Brain microvascular endothelial cell (primary cell): ENCODE measurements at regions not wholly inside any gene's neighbourhood (a gene's known extent, or its start where the extent isn't known, plus 50 kb on each side); places are given as distances from the start of the nearest gene placed in this dataset.

Source experiments
- DNase-seq: peaks from one replicate; pipeline ENCODE4 v3.0.0-alpha.2; 2020
- H3K27ac ChIP-seq: fragments of 250-450 bp; sonication (Bioruptor Pico); 2 replicates; pipeline ENCODE4 v1.5.1; 2020; ENCODE audit warnings: mild to moderate bottlenecking, moderate library complexity
- H3K27me3 ChIP-seq: fragments of 250-450 bp; sonication (Bioruptor Pico); replicated peaks from 2 replicates; pipeline ENCODE4 v1.5.1; 2020; ENCODE audit warnings: mild to moderate bottlenecking
- H3K36me3 ChIP-seq: fragments of 250-450 bp; sonication (Bioruptor Pico); replicated peaks from 2 replicates; pipeline ENCODE4 v1.5.1; 2020; ENCODE audit warnings: mild to moderate bottlenecking
- H3K4me3 ChIP-seq: 2 replicates; pipeline ENCODE4 v1.5.1; 2011; ENCODE audit warnings: low read depth, mild to moderate bottlenecking, control low read depth, low read length, moderate library complexity
- CTCF ChIP-seq: IDR thresholded peaks from 2 replicates; pipeline ENCODE4 v1.5.1; 2011; ENCODE audit warnings: low read depth, mild to moderate bottlenecking, moderate library complexity, low read length, control low read depth, inconsistent platforms; ENCODE audit errors: missing control alignments
- in situ Hi-C: cut with HindIII; loops from 2 replicates; pipeline ENCODE4 v1.10.0; 2017; ENCODE audit warnings: low sequenced_read_pairs, low pct_ligation_motif_present

GRCh38 chr14:36451310-36452065, 68.5 kb downstream of the NKX2-1 start:
- no peak for DNase-seq

GRCh38 chr14:36450550-36450949, 69.5 kb downstream of the NKX2-1 start:
- Histone ChIP-seq H3K27me3 (no peaks in the 10 kb centered on the region), H3K27ac (no peak overlapping the region), H3K36me3 (no peaks in the 10 kb centered on the region), H3K4me3 (no peak overlapping the region)
- no peak for TF ChIP-seq CTCF
- DNase-seq = no peak
- in situ Hi-C loops = no loop called here

More at GRCh38 chr14:36451310-36452065, 68.5 kb downstream of the NKX2-1 start:
- in situ Hi-C loops = no loop called here
- no peak for TF ChIP-seq CTCF
- no peaks in the 10 kb centered on the region for H3K36me3 ChIP-seq
- no peaks in the 10 kb centered on the region for H3K27me3 ChIP-seq
- H3K4me3 ChIP-seq = no peak overlapping the region
- H3K27ac ChIP-seq = no peak overlapping the region

- Histone ChIP-seq H3K27ac (no peak overlapping the region), H3K4me3 (no peak overlapping the region), H3K36me3 (no peaks in the 10 kb centered on the region), H3K27me3 (no peaks in the 10 kb centered on the region)
- no peak for DNase-seq
- TF ChIP-seq CTCF = no peak
- in situ Hi-C loops = no loop called here
Observed at GRCh38 chr14:36449903-36450302, 70.1 kb downstream of the NKX2-1 start.

DNA sequence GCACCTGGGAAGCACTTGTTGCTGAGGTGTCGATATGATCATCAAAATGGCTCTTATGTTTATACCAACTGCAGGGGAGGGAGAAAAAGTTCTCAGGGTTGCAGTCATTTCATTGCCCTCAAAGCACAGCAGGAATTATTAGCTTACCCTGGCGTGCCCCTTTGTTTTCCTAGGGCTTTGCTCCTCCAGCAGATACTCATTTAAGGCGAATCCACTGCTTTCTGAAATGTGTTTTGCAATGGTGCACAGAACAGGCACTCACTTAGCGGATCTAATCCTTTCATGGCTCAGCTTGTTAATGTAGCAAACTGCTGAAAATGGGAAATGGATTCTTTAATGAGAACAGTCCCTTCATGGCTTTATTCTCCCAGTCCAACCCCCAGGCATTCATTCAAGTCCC, 76.7 kb downstream of the NKX2-1 start:
- Histone ChIP-seq H3K4me3 (no peak overlapping the region), H3K36me3 (no peaks in the 10 kb centered on the region), H3K27ac (no peak overlapping the region), H3K27me3 (no peaks in the 10 kb centered on the region)
- in situ Hi-C loops = no loop called here
- DNase-seq = no peak
- no peak for TF ChIP-seq CTCF

DNA sequence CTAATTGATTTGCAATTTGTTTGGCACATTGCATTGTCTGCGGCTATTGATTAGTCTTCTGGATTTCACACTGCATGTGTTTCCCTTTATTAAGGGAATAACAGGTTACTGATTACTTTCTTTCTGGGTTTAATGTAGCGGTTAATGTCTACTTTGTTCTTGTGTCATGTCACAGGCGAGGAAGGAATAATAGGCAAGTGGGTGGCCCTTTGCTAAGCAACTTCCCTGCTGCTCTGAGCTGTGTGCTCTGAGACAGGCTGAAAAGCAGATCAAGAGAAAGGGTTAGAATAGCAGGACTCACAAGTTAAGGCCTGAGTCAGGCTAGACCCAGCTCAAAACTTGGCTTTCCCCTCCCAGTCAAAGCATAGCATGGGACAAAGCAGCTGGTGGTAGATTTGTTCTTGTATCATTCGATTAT, 77.2 kb downstream of the NKX2-1 start:
- H3K27me3 ChIP-seq = no peaks in the 10 kb centered on the region

More for the DNA sequence above, 77.2 kb downstream of the NKX2-1 start:
- no peak for TF ChIP-seq CTCF
- Histone ChIP-seq H3K27ac (no peak overlapping the region), H3K36me3 (no peaks in the 10 kb centered on the region), H3K4me3 (no peak overlapping the region)
- no peak for DNase-seq
- in situ Hi-C loops = no loop called here
